ENCODE measurements at regions not wholly inside any gene's neighbourhood (a gene's known extent, or its start where the extent isn't known, plus 50 kb on each side); places are given as distances from the start of the nearest gene placed in this dataset.

DNA sequence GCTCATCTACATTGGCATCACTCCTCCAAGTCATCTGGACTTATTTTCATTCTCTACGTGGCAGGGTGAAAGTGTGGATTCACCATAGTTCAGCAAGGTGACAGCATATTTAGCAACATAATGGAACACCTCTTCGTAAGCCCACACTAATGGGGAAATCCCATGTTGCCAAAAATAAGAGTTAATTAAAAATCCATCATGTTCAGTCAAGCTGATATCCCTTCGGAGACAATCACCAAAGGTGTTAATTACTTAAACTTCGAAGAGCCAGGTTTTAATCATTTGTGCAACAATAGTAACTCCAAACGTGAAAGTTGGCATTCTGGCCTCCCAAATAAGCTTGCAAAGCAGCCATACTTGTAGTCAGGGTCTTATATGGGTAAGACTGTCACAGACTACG is 242.9 kb downstream of the NSG2 start:
- no peak for DNase-seq

DNA sequence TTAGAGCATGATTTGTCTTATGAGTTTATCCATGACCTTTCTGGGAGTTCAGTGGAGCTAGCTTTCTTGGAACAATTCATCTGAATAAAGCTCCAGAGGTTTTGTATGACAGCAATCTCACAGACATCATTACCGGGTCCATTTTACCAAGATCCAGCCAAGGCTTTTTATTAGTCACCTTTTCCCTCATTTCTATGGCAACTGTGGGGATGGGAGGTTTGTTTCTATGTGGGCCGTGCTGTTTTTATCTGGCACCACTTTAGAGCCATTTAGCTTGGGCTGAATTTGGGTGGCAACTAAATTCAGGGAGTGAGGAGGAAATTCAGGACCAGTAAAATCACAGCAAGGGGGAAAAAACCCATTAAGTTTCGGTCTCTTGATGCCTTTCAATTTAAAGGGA is 245.7 kb downstream of the NSG2 start:
- DNase-seq, result no peak

DNA sequence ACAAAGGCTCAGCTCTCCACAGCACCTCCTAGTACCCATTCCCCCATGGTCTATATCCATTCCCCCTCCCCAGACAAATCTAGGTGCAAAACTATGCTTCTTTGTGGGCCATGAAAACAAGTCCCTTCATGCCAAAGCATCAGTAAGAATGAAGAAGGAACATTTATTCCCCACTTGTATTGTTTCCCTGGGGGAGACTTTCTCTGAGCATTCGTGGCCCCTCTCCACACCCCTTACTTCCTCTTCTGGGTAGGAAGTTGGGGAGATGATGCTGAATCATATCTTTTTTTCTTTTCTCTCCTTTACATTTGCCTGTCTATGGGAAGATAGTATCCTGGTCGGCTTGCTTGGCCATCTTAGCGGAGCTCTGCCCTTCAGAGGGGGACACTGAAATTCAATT is 246.8 kb downstream of the NSG2 start:
- DNase-seq, result no peak

DNA sequence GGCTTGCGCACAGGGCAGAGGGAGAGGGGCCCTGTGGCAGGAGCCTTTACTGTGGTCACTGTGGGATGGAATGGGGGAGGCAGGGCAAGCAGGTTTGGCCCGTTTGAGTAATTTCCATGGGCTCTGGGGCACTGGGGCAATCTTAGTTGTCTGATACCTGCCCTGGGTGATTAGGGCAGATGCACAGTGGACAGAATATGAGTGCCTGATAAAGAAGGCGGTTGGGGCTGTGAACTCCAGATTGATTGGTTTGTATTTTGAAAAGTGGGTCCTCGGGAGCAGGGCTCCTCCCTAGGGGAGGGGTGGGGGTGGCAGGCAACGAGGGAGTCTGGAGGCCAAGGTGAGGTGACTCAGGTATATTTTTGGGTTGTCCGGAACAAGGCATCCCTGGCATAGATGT is 247.5 kb downstream of the NSG2 start:
- DNase-seq, result no peak

DNA sequence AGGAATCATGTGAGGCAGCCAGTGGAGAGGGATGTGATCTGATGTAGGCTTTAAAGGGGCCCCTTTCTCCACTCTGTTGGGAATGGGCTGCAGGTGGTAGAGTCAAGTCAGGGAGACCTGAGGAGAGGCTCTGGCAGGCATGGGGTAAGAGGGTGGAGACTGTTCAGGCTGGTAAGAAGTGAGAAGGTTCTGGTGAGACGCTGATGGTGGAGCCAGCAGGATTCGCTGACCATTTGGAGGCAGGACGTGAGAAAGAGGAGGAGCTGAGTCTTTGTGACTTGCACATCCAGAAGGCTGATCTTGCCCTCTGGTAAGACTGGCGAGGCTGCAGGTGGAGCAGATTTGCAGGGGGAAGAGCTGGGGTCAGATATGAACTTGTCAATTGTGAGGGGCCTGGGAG is 248.0 kb downstream of the NSG2 start:
- DNase-seq, result no peak

DNA sequence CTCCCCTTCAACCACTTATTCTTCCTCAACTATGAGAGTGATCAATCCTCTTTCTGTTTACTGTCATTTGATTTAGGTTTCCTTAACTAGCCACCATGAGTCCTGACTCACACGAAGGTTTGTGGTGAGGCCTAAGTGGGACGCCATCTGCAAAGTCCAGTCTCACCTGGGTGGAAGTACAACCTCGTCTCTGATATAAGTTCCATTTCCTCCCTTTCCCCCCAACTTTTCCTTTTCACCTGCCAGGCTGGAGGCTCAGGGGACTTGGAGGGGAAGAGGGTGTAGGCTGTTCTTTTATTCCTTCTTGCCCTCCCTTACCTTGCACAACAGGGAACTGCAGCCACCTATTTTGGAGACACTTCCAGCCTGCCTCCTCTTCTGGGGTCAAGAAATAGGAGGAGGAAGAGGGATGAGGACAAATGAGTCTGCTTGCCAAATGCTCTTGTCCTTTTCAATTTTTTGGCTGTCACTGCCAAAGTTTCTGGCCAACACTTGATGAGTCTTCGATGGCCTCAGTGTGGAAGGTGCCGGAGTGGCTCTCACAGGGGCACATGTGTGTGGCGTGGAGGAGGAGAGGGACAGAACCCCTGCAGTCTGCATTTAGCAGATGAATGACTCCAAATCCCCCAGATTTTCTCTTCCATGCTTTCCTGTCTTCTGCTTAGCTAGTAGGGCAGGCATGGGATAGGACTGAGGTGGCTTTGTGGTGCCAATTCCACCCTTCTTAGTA is 249.6 kb downstream of the NSG2 start:
- DNase-seq, result no peak

DNA sequence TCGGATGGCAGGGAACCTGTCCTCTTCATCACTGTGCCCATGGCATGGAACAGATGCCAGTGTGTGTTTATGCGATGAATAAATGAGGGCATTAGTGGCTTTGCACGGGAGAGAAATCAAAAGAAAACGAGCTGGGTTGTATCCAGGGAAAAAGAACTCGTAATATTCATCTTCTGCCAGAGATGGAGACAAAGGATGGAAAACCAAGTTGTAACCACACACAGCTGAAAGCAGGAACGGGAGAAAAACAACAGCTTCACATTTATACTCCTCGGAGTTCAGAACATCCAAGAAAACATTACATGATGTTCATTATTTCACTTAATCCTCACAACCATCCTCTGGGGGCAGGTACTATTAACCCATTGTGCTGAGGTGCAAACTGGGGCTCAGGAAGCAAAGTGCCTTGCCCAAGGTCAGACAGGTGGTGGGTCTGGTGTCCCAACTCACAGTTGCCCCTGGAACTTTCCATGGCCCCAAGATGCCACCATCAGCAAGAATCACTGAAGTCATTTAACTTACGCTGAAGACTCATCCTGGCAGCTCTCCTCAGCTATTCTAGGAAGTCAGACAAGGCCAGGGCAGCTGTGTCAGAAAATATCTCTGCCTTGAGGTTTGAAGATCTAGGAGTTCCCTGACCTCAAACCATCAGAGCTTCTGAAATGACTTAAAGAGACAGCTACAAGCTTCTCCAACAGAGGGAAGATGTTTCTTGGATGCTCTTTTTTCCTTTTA is 250.4 kb downstream of the NSG2 start:
- no peak for DNase-seq

DNA sequence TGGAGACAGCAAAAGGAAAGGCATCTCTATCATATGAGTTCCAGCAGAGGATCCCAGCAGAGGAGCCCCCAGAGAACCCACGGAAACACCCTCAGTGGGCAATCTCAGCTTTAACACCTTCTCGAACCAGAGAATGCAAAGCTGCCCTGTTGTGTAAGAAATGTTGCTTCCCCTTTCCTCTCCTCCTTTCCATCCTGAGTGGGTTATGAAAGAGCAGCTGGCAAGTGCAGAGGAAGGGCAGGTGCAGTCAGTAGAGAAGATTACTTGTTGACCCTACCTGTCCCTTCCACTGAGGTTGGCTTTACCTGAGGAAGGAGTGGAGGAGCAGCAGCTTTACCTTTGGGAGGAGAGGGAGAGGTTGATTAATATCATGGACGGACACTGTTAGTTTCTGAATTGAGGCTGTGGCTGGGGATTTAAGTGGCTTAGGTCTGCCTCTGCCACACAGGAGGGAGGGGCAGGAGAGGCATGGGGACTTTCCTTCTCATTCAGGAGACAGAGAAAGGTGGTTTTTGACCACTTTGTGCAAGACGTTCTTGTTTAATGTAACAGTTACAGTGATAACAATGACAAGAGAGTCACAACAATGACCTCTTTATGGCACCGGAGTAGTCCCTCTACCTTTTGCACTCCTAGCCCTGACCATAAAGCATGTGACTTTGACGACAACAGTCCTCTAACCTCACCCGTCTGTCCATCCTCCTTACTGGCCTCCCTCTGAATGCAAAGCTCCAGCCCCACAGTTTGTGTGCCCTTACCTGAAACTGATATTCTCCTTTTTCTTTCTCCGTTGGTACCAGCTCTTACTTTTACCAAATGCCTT is 254.8 kb downstream of the NSG2 start:
- DNase-seq, result no peak

DNA sequence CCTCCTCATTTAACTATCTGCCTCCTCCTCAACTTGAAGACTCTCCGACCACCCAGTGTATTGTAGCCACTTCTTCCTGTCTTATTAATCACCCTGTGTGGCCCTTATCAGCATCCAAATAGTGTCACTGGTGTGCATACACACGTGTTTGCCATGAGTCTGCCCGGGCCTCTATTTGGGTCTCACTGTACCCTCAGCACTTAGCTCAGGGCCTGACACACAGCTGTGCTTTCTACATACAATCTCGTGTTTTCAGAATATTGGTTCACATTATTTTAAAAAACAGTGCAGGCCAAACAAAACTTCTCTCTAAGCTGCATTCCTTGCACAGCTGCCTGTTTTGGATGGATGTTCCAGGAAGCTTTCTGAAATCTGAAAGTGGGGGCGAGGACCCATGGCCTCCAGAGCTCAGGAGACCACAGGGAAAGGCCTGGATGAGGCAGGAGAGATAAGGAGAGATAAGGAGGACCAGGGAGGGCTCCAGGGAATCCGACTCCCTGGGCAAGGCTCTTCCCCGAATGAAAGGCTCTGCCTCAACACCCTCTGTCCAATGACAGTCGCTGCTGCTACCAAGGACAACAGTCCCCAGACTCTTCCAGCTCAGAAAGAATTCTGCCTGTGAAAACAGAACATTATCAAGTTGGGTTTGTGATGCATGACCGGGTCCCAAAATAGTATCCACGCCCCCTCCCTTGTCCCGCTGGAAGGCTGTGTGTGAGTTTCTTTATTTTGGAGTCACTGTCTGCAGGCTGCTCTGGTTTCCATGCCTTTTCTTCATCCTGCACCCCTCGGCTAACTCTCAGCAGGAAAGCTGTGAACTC is 255.6 kb downstream of the NSG2 start:
- no peak for DNase-seq

DNA sequence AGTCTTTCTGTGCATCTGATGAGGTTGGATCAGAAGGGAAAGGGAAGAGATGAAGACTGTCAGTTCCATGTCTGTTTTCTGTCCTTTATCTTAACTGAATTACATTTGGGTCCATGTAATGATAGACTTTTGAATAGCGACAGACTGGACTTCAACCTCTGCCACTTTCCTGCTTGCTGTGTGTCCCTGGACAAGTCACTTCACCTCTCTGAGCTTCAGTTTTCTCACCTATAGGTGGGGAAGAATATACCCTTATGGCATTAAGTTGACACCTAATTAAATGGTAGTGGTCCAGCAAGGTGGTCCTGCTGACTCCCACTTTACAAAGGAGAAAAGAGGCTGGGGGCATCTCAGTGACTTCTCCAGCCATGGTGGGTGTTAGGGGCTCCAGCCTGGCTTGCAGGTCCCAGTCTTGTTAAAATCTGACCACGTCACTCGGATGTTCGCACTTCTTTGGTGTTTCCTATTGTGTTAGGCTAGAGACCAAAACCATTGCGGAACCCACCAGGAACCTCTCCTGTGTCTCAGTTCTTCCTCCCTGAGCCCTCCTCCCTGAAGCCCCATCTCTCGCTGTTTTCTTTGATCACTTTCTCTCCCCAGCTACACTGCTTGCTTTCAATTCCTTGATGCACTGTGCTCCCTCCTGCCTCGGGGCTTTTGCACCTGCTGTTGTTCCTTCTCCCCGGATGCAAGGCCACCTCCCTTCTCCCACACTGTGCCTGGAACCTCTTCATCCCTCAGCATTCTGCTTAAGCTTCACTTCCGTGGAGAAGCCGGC is 256.5 kb downstream of the NSG2 start:
- DNase-seq, result no peak

DNA sequence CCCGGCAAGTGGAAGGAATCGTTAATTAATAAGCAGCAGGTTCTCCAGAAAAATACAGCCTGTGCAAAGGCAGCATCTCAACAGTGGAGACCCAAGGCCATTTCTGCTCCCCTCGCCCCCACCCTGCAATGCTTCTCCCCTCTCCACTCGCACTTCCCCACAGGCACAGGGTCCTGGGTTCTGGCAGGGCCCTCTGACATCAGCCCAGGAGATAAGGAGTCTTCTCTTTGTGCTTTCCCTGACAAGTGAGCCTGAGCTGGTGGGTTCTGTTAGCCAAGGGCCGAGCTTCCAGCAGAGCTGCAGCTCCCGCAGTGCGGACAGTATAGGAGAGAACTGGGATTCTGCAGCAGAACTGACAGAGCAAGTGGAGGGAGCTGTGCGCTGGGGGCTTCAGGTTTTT is 257.5 kb downstream of the NSG2 start:
- no peak for DNase-seq

DNA sequence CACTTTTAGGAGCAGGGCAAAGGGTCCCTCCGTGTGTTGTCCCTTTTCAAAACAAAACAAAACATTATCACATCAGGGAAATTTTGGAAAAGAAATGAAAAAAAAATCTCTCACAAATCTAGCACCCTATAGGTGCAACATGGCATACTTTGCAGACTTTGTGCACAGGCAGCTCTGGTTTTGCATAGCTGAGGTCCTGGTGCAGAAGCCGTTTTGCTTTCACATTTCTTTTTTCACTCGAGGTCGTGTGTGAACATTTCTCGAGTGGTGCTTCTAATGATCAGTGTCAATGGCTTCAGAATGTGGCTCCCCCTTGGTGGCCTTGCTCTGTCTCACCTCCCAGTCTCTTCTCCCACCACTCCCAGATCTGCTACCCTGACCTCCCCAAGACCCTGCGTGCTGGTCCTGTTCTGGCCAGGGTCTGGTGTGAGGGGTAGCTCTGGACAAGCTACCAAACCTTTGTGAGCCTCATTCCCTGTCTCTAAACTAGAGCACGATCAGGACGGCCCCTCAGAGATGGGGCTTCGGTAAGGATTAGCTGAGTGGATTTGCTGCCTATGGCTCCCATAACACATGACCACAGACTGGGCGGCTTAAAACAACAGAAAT is 258.0 kb downstream of the NSG2 start:
- no peak for DNase-seq

DNA sequence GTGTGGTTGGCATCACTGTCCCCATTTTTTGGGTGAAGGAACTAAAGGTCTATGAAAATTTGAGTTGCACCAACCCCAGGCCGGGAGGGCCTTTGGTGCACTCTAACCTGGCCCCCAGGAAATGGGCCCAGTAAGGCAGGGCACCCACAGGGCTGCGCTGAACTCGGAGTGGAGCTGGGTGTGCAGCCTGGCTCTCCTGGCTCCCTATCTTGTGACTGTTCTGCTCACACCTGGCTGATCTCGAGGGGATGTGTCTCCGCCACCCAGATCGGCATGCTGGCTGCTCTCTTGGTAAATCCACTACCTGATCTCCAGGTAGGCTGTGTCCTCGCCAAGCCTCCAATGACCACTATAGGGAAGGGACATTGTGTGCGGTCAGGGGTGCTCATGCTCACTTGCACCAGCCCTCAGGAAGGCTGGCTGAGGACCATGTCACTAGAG is 259.8 kb downstream of the NSG2 start:
- no peak for DNase-seq

DNA sequence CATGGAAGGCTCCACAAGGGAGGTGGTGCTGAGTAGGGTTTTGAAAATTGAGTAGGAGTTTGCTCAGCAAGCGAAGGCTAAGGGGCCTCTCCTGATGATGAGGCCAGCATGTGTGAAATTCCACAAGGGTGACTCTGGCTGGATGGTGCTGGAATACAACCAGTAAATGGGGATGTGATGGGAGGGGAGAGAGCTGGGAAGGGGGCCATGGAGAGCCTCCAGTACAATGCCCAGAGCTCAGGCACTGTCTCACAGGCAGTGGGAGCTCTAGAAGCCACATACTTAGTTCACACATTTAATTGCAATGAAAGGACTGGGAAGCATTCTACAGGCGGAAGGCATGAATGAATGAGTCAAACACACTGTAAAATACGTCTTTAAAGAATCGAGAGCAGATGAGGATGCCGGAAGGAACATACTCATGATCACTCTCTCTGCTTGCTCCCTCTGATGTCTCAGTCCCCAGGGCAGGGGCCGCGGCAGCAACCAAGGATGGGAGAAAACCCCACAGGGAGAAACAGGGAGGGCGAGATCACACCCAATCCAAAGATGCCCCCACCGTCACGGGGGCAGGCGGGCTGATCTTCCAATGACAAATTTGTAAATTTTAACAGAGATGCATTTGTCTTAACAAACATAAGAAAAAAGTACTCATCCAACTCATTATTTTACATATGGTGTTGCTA is 261.0 kb downstream of the NSG2 start:
- DNase-seq, result no peak

DNA sequence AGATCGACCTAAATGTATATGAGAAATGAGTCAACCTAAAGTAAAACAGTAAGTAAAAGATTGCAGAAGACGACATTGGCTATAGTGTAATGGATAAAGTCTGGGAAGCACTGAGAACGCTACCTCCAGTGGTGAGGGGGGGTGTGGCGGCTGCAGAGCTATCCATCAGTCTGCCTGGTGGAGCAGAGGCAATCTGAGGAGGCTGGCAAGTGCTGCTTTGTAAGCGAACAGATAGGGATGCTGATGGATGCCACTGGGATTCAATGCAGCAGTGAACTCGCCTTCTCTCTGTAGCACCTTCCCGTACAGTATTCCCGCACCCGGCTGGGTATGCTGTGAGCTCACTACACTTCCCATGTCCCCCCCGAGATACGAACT is 261.5 kb downstream of the NSG2 start:
- no peak for DNase-seq

DNA sequence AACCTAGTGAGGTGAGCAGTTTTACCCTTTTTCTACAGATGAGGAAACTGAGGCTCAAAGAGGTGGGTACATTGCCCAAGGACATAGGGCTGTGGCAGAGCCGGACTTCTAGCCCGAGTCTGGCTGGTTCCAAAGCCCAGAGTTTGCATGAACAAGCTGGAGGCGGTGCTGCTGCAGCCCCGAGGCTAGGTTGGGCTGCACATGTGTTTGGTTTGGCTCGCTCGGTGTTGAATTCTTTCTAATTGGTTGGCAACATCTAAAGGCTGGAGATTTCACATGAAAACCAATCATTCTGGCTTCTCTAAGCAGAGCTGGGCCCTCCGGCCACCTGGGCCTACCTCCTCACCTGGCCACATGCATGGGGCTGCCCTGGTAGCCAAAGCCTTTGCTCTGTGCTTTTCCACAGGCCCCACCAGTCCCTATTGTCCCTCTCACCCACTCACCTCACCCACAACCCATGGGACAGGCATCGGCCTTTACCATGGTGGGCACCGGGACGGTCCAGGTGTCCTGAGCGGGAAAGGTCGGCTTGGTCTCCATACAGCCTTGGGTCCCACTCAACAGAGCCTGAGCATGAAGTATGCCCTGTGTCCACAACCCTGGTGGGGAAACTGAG is 262.3 kb downstream of the NSG2 start:
- DNase-seq, result no peak

DNA sequence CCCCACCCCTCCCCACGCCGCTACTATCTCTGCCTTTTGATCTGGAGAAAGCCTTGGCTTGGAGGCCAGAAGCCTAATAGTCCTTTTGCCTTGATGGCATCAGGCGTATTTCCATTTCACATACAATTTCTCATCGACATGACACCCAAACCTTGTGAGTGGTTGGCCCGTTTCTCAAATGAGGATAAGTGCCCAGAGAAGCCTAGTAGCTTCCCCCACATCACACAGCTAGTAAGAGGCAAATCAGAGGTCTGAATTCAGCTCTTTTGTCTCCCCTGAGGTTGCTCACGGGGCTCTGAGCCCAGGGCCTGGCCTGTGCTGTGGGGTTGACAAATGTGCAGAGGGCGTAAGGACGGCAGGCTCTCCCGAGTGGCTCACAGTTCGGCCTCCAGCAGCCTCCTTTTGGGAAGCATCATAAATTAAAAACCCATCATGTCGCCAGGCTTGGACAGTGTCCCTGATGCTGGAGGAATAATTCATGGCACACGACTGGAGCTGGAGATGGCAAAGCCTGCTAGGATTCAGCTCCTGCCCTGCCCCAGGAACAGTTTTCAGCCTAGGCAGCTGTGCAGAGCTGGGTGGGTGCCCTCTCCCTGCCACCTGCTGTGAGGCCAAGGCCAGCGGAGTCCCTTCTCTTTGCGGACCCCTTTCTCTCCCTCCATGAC is 263.8 kb downstream of the NSG2 start:
- no peak for DNase-seq

DNA sequence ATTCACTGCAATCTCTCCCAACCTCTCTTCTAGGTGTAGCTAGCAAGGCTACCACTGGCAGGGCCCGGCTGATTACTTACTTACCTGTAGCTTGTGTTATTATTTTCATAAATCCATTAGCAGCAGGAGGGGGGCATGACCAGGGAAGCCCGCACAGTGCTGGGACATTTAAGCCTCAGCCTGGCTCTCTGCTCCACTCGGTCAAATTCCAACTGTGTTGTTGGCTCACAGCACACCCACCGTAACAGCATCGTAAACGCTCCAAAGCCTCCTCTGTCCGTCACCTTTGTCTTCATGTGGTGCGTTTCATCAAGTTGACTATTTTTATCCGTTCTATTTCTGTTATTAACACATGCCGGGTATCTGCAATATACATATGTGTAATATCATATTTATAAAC is 264.7 kb downstream of the NSG2 start:
- no peak for DNase-seq

DNA sequence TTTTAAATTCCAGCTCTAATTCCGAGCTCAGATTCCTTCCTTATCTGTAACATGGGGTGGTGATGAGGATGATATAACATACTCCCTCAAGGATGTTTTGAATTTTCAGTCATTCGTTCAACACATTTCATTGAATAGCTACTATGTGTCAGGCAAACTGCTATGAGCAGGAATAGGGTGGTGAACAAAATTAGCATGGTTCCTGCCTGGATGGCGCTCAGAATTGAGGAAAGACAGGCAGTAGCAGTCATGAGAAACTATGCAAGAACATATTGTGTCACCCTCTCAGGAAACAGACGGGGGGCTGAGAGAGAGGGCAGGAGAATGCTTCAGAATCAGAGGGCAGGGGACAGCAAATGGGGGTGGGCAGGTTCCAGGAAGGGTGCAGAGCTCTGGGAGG is 265.2 kb downstream of the NSG2 start:
- DNase-seq, result no peak

All from left kidney (tissue), 1 donor.